Breast epithelium (tissue), 4 donors: ENCODE measurements at regions not wholly inside any gene's neighbourhood (a gene's known extent, or its start where the extent isn't known, plus 50 kb on each side); places are given as distances from the start of the nearest gene placed in this dataset.

Experiments
- DNase-seq, 2 donors: peaks; one replicate each; pipeline ENCODE4 v3.0.0-alpha.2; 2019; ENCODE audit warnings: low spot score in 2 of 2
- H3K27ac ChIP-seq, 2 donors: fragments of 200-600 bp; sonication (generic) in 1 of 2; one replicate each; pipeline ENCODE4 v1.5.1; 2016 to 2019; ENCODE audit warnings: mild to moderate bottlenecking in 1 of 2
- H3K27me3 ChIP-seq, 2 donors: fragments of 200-600 bp; sonication (generic) in 1 of 2; one replicate each; pipeline versions ENCODE4 v1.5.1 to v1.6.0; 2017 to 2019; ENCODE audit warnings: control low read depth in 1 of 2, mild to moderate bottlenecking in 1 of 2
- H3K36me3 ChIP-seq: fragments of 200-600 bp; one replicate; pipeline ENCODE4 v1.5.1; 2019
- H3K4me1 ChIP-seq, 2 donors: fragments of 200-600 bp; sonication (generic); one replicate each; pipeline ENCODE4 v1.5.1; 2016 to 2019; ENCODE audit warnings: control low read depth in 1 of 2
- H3K4me3 ChIP-seq, 3 donors: fragments of 200-600 bp; sonication (generic); 1 replicate in 2 of 3; 2 replicates in 1 of 3; pipeline ENCODE4 v1.5.1; 2016 to 2019; ENCODE audit warnings: mild to moderate bottlenecking in 3 of 3, moderate library complexity in 2 of 3
- H3K9me3 ChIP-seq, 2 donors: fragments of 200-600 bp; sonication (generic) in 1 of 2; one replicate each; pipeline ENCODE4 v1.5.1; 2016 to 2019; ENCODE audit warnings: control low read depth in 1 of 2
- CTCF ChIP-seq, 3 donors: fragments of 450-650 bp; IDR thresholded peaks; one replicate each; pipeline ENCODE4 v1.5.1; 2016 to 2017; ENCODE audit warnings: antibody characterized with exemption in 3 of 3, mild to moderate bottlenecking in 3 of 3, moderate library complexity in 3 of 3
- POLR2A ChIP-seq: fragments of 450-650 bp; IDR thresholded peaks from one replicate; pipeline ENCODE4 v1.6.1; 2016; ENCODE audit warnings: antibody characterized with exemption, mild to moderate bottlenecking, moderate library complexity
- POLR2AphosphoS5 ChIP-seq, 3 donors: sonication (generic); formaldehyde crosslinking; IDR thresholded peaks; one replicate each; pipeline ENCODE4 v1.6.1; 2017; ENCODE audit warnings: antibody characterized with exemption in 3 of 3
- intact Hi-C: fragments of 100-400 bp; cut with DNase I; formaldehyde crosslinking; loops from one replicate; pipeline ENCODE4 v1.15.1; 2023; ENCODE audit warnings: low total_unique reads

GRCh38 chr6:120147071-120147871 is 797.7 kb upstream of the MAN1A1 start:
- no peaks in the 10 kb centered on the region for H3K27me3 ChIP-seq
- no peaks in the 10 kb centered on the region for H3K36me3 ChIP-seq
- H3K27ac ChIP-seq: no peak overlapping the region
- H3K4me3 ChIP-seq: no peak overlapping the region
- TF ChIP-seq POLR2AphosphoS5 (IDR thresholded peaks at IDR 0.05) (no peak), CTCF (IDR thresholded peaks at IDR 0.05) (no peak), POLR2A (no peak)
- peaks cover 0 to 12% of the 10 kb centered on the region in 2 donors for H3K9me3 ChIP-seq
- intact Hi-C loops: no loop called here
- no peaks in the 10 kb centered on the region for H3K4me1 ChIP-seq
- no peak for DNase-seq

- Histone ChIP-seq H3K4me1 (no peaks in the 10 kb centered on the region), H3K36me3 (no peaks in the 10 kb centered on the region), H3K9me3 (no peaks in the 10 kb centered on the region), H3K27me3 (no peaks in the 10 kb centered on the region), H3K4me3 (no peak overlapping the region), H3K27ac (no peak overlapping the region)
- no peak for TF ChIP-seq POLR2A
- TF ChIP-seq POLR2AphosphoS5 (IDR thresholded peaks at IDR 0.05): no peak
- no peak for TF ChIP-seq CTCF (IDR thresholded peaks at IDR 0.05)
- intact Hi-C loops: no loop called here
- DNase-seq: no peak
These were observed 792.0 kb upstream of the MAN1A1 start for GRCh38 chr6:120141601-120142000.

- no peaks in the 10 kb centered on the region for H3K27me3 ChIP-seq
- TF ChIP-seq CTCF (IDR thresholded peaks at IDR 0.05) (no peak), POLR2AphosphoS5 (IDR thresholded peaks at IDR 0.05) (no peak), POLR2A (no peak)
- DNase-seq: no peak
- no peak overlapping the region for H3K27ac ChIP-seq
- H3K4me3 ChIP-seq: no peak overlapping the region
- no peaks in the 10 kb centered on the region for H3K9me3 ChIP-seq
- H3K4me1 ChIP-seq: no peaks in the 10 kb centered on the region
- H3K36me3 ChIP-seq: no peaks in the 10 kb centered on the region
- intact Hi-C loops: loop anchor here (2.0 kb wide), 1 partner anchor 17 kb away; no protein-coding TSS in a partner anchor
These were observed 787.9 kb upstream of the MAN1A1 start for GRCh38 chr6:120137492-120137891.

- H3K4me3 ChIP-seq: no peak overlapping the region
- H3K9me3 ChIP-seq: no peaks in the 10 kb centered on the region
- intact Hi-C loops: no loop called here
- H3K36me3 ChIP-seq: no peaks in the 10 kb centered on the region
- no peaks in the 10 kb centered on the region for H3K4me1 ChIP-seq
- no peak for DNase-seq
- H3K27me3 ChIP-seq: no peaks in the 10 kb centered on the region
- TF ChIP-seq POLR2AphosphoS5 (IDR thresholded peaks at IDR 0.05) (no peak), POLR2A (no peak), CTCF (IDR thresholded peaks at IDR 0.05) (no peak)
- H3K27ac ChIP-seq: no peak overlapping the region
These were observed 779.7 kb upstream of the MAN1A1 start for GRCh38 chr6:120129228-120129627.

- no peaks in the 10 kb centered on the region for H3K36me3 ChIP-seq
- no peak for DNase-seq
- intact Hi-C loops: loop anchor here (2.0 kb wide), 1 partner anchor 46 kb away; no protein-coding TSS in a partner anchor
These were observed 772.8 kb upstream of the MAN1A1 start for GRCh38 chr6:120122401-120122800.

More at GRCh38 chr6:120122401-120122800, 772.8 kb upstream of the MAN1A1 start:
- no peaks in the 10 kb centered on the region for H3K4me1 ChIP-seq
- no peak overlapping the region for H3K27ac ChIP-seq
- H3K27me3 ChIP-seq: no peaks in the 10 kb centered on the region
- no peak overlapping the region for H3K4me3 ChIP-seq
- TF ChIP-seq POLR2AphosphoS5 (IDR thresholded peaks at IDR 0.05) (no peak), POLR2A (no peak), CTCF (IDR thresholded peaks at IDR 0.05) (no peak)
- H3K9me3 ChIP-seq: no peaks in the 10 kb centered on the region
